GM19328 (cell line): ENCODE measurements at regions not wholly inside any gene's neighbourhood (a gene's known extent, or its start where the extent isn't known, plus 50 kb on each side); places are given as distances from the start of the nearest gene placed in this dataset.
"Not testable (repeated sequence)": the region's sequence is repeated elsewhere in the genome, so short reads cannot be mapped to it uniquely, and the experiment has no call there.

ENCODE experiments used
- ATAC-seq: cut with Tn5 transposase; IDR thresholded peaks from one replicate; pipeline ENCODE4 v1.9.1; 2021; ENCODE audit warnings: mild to moderate bottlenecking, moderate library complexity; ENCODE audit not compliant: unreplicated experiment

DNA sequence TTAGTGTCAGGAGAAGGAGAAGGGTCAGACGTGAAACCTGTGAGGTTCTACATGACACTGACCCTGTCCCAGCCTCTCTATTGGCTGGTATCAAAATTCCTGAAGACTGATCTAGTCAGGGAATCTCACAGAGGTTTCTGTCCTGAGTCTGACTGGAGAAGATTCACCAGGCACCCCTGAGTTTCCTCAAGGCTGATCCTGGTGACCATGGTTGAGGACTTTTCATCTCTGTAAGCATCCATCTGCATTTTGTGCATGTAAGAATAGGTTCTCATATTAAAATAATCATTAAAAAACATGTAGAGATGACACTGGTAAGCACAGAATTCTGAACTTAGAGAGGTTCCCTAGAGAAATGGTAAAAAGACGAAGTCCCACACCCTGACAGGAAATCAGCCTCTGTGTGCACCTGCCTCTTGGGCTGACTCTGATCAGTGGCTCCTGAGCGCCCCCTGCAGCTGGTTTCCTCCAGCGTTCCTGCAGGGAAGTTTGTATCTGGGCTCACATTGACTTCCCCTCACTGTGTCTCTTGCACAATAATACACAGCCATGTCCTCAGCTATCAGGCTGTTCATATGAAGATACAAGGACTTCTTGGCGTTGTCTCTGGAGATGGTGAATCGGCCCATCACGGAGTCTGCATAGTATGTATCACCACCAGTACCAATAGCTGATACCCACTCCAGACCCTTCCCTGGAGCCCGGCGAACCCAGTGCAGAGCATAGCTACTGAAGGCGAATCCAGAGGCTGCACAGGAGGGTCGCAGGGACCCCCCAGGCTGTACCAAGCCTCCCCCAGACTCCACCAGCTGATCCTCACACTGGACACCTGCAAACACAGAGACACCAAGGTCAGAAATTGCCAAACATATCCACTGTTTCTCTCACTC lies 991.9 kb downstream of the TMEM121 start:
- ATAC-seq = no peak

DNA sequence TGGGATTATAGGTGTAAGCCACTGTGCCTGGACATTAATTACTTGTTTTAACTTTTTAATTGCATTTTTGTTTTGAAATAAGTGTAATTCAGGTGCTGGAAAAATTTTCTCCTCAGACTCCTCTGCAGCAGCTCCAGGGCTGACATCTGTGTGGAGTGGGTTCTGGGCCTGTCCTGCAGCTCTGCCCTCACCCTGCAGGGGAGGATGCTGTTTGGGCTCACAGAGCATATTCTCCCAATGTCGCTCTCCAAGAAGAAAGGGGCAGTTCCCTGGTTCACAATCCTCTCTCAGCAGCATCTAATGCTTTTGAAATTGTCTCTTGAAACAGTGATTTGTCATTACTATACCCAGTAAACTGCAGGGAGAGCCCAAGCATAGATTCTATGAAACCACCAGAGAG lies 995.7 kb downstream of the TMEM121 start:
- ATAC-seq = not testable (repeated sequence)

DNA sequence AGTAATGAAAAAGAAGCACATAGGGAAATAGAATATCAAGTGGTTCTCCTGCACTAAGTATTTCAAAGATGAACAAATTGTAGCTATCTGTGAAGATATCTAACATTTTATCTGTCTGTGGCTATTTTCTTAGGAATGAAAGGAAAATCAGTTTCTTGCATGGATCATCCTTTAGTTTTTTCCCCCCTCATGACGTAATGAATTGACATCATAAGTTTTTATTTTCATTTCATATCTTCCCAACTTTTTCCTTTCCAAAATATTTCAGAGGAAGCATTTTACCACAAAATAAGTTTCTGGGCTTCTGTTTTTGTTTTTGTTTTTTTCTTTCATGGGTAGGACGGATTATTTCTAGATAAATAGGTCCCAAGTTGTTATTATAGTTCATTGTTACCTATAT lies 996.6 kb downstream of the TMEM121 start:
- ATAC-seq = no peak

DNA sequence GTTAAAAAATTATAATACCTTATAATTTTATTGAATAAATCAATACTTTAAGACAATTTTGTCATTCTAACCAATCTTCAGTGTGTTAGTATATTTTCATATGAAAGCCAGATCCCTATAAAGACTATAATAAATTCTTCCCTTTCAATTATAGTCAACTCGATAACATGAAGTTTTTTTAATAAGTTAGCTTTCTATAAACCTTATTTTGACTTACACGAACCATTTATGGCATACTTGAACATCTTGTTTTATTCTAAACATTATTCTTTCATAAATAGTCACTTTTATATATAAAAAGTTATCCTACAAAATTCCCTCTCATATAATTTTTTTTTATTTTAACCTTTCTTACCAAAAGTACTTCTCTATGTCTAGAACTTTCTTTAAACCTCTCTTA lies 1002.3 kb downstream of the TMEM121 start:
- ATAC-seq = no peak

DNA sequence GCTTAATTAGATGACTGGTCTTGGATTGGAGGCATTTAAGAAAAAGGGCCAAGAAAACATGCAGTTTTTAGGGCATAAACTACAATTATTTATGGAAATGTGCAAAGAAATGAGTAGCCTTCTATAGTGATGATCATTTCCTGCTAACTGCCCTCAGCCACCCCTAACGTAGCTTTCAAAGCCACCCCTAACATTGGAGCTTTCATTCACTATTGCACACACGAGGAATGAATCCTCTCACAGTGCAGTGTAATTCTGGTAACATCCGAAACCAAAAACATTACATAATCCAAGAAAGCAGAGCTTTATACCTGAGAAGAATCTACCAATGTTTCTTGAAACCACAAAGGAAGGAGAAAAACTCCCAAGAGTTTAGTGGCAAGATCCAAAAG lies 1003.6 kb downstream of the TMEM121 start:
- ATAC-seq = no peak

DNA sequence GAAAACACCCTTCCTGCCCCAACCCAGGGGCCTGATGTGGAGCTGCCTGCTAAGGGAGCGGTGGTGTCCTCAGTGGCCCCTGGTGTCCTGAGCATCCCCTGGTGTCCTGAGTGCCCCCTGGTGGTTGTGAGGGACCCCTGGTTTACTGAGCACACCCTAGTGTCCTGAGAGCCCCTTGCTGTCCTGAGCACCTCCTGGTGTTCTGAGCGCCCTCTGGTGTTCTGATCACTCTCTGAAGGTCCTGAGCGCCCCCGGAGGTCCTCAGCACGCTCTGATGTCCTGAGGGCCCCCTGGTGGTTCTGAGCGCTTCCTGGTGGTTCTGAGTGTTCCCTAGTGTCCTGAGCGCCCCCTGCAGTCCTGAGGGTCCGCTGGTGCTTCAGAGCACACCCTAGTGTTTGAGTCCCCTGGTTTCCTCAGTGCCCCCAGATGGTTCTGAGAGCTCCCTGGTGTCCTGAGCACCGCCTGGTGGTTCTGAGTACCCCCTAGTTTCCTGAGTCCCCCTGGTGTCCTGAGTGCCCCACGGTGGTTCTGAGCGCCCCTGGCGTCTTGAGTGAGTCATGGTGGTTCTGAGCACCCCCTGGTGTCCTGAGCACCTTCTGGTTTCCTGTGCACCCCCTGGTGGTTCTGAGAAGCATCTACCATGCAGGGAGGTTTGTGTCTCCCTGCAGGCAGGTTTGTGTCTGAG lies 1004.2 kb downstream of the TMEM121 start:
- peak; percentile 87 for ATAC-seq

DNA sequence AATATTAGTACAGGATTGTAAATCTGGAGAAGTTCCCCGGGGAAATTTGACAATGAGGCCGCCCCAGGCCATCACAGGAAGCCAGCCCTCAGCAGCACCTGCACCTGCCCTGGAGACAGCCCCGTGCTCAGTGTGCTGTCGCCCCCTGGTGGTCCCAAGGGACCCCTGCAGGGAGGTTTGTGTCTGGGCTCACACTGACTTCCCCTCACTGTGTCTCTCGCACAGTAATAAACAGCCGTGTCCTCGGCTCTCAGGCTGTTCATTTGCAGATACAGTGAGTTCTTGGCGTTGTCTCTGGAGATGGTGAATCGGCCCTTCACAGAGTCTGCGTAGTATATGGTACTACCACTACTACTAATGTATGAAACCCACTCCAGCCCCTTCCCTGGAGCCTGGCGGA lies 1011.2 kb downstream of the TMEM121 start:
- not testable (repeated sequence) for ATAC-seq

DNA sequence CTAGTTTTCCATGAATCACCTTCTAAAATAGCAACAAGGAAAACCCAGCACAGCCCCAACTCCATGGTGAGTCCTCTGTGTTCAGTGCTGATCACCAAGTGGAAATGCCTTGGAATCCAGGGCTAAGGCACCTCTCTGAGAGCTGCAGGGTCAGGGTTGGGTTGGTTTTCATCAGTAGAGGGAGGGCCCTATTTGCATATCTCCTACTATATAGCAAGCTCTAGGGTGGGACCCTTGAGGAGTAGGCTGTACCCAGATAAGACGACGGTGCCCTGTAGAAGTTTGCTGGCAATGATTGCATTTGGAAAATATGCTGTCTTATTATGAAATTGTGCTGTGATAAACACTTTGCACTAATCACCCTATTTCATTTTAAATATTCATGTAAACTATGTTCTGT lies 1011.8 kb downstream of the TMEM121 start:
- ATAC-seq = no peak

DNA sequence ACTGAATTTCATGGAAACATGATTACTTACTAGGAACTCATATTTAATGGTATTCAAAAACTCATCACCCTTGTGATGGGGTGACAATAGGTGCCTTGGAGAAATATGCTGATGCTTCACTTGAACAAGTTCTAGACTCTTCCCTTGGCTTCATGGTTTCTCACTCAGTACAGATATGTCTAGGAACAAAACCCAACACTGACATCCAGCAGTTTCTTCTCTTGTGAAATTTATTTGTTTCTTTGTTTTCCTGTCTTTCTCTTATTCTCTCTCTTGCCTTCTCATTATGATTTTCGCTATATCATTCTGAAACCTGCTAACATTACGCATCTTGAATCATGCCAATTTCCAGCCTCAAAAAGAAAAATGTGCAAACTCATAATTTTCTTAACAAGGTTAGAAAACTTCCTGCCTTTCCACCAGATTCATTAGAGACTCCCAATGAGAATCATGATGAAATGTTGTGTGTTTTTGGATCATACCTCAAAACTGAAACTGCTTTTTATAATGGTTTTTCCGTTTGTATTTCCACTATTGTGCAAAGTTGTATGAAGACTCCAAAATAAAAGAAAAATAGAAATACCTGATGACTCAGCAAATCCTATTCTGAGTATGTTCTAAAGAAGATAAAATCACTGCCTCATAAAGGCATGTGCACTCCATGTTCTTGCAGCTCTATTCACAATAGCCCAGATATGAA lies 1021.5 kb downstream of the TMEM121 start:
- ATAC-seq = no peak

DNA sequence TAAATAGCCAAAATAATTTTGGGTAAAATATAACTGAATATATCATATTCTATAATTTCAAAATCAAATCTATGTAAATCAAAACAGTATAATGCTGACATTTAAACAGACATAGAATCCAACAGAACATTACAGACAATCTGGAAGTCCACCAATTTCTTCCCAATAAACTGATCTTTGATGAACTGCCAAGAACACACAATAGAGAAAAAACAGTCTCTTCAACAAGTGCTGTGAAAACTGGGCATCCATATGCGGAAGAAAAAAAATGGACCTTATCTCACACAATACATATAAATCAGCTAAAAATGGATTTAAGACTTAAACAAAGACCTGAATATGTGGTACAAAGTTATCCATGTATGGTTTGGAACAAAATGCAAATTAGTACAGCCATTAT lies 1022.7 kb downstream of the TMEM121 start:
- ATAC-seq = no peak

DNA sequence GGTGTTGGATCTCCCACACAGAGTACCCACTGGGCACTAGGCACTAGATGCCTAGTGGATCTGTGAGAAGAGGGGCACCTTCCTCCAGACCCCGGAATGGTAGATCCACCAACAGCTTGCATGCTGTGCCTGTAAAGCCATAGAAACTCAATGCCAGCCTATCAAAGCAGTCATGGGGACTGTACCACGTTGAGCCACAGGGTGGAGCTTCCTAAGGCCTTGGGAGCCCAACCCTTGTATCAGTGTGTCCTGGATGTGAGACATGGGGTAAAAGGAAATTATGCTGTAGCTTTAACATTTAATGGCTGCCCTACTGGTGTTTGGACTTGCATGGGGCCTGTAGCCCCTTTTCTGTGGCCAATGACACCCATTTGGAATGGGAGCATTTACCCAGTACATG lies 1024.9 kb downstream of the TMEM121 start:
- ATAC-seq = no peak

DNA sequence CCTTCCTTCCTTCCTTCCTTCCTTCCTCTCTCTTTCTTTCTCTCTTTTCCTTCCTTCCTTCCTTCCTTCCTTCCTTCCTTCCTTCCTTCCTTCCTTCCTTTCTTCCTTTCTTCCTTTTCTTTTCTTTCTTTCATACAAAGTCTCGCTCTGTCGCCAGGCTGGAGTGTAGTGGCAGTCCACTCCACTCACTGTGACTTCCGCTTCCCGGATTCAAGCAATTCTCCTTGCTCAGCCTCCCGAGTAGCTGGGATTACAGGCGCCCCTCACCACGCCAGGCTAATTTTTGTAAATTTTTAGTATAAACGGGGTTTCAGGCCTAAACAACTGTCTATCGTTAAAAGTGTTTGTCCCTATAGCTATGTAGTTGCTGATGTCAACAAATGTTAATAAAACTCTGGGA lies 1029.8 kb downstream of the TMEM121 start:
- ATAC-seq = not testable (repeated sequence)

DNA sequence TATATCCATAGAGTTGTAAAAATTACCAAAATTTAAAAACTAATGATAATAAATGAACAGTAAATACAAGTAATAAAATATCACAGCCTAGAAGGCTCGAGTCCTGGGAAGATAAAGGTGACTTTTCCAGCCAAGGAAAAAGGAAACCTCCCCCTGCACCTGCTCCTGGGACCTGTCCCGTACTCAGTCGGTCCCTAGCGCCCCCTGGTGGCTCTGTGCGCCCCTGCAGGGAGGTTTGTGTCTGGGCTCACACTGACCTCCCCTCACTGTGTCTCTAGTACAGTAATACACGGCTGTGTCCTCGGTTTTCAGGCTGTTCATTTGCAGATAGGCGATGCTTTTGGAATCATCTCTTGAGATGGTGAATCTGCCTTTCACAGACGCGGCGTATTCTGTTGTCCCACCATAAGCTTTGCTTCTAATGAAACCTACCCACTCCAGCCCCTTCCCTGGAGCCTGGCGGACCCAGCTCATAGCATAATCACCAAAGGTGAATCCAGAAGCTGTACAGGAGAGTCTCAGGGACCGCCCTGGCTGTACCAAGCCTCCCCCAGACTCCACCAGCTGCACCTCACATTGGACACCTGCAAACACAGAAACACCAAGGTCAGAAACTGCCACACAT lies 1030.4 kb downstream of the TMEM121 start:
- ATAC-seq = no peak

DNA sequence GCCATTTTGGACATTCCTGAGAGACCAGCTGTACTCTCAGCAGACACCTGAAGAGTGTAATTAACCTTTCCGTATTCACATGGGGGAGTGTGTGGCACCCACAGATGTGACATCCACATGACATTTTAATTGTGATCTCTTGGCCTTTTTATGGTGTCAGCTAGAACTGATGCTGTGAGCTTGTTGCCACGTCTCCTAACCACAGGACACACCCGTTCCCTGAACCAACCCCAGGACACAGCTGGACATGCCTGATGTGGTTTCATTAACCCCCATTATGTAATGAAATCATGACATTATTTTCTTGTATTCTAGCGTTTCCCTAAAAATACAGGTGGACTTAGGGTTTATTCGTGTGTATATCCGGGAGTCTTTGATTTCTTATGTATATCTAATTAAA lies 1036.1 kb downstream of the TMEM121 start:
- ATAC-seq = no peak

DNA sequence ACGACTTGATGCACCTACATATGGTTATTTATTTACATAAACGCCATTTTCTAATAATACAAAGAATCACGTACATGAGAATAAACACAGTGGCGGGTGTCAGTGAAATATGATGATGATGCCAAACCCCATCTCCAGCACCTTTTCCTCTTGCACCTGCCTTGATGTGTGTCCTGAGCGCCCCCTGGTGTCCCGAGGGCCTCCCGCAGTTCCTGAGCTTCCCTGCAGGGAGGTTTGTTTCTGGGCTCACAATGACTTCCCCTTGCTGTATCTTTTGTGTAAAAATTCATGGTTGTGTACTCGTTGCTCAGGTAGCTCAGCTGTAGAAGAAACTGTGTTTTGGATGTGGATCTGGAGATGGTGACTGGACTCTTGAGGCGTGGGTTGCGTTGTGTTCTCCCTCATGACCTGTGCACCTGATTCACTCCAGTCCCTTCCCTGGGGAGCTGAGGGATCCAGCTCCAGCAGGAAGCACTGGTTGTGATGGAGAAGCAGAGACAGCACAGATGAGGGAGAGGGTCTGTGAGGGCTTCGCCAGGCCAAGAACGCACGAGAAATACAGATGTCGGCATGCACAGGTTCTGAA lies 1037.8 kb downstream of the TMEM121 start:
- no peak for ATAC-seq

DNA sequence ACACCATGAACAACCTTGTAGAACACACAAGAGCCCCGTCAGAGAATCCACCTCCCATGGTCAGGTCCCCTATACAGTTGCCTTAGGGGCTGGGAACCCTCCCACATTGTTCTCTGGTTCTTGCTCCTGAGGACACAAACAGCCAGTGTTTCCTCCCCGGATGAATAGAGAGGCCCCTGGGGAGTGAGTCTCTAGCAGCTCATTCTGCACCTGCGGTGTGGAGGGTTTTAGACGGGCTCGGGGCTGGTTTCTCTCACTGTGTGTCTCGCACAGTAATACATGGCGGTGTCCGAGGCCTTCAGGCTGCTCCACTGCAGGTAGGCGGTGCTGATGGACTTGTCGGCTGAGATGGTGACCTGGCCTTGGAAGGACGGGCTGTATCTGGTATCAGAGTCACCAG lies 1052.1 kb downstream of the TMEM121 start:
- ATAC-seq = no peak

DNA sequence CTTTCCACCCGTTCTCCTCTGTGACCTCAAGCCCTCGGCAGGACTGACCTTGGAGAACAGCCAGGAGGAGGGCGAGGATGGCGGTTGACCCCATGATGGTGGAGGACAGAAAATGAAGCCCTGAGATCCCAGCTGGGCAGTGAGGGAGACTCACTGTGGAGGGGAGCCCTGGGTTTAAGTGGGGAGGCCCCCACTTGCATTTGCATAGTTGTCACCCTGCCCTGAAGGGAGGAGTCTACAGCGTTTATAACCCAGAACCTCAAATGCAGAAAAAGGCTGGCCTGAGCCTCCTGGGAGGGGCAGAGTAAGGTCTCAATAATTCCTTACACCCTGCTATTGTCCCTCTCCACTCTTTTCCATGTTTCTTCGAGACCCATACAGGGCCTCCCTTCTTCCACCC lies 1052.7 kb downstream of the TMEM121 start:
- ATAC-seq = no peak

DNA sequence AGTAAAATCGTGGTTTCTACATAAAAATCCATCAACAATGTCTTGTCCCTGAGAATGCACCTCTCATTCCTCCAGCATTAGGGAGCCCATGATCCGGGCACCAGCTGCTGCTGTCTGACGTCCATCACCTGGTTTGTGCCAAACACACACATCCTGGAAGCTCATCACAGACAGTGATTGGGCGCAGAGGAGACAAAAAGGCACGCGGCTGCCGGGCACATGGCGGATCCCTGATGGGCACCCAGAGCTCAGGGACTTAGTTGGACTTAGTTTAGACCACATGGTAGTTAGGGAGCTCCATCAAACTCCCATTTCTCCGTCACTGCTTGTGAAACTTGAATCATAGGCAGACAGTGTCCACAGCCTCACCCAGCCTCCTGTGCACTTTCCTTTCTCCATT lies 1059.3 kb downstream of the TMEM121 start:
- no peak for ATAC-seq

DNA sequence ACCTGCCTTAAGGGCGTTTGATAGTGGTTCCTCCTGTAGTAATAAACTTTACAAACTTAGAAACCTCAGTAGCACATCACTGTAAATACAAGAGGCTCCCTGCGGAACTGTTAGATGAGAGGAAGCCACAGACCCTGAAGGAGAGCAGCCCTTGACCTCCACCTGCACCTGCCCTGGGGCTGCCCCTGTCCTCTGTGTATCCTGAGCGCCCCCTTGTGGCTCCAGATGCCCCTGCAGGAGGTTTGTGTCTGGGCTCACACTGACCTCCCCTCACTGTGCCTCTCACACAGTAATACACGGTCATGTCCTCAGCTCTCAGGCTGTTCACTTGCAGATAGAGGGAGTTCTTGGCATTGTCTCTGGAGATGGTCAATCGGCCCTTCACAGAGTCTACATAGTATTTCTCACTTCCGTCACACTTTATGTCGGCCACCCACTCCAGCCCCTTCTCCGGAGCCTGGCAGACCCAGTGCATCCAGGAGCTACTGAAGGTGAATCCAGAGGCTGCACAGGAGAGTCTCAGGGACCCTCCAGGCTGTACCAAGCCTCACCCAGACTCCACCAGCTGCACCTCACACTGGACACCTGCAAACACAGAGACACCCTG lies 1059.8 kb downstream of the TMEM121 start:
- no peak for ATAC-seq

DNA sequence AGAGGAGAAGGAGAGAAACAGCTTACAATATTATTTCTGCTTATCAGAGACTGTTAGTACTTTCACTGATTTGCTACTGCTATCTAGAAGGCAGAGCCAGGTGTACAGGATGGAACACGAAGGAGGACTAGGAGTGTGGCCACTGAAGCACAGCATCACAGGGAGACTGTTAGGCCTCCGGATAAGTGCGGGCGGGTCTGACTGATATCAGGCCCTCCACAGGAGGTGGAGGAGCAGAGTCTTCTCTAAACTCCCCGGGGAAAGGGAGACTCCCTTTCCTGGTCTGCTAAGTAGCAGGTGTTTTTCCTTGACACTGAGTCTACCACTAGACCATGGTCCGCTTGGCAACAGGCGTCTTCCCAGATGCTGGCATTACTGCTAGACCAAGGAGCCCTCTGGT lies 1065.2 kb downstream of the TMEM121 start:
- ATAC-seq = not testable (repeated sequence)
